Colonic mucosa (tissue), 4 donors: ENCODE measurements at regions not wholly inside any gene's neighbourhood (a gene's known extent, or its start where the extent isn't known, plus 50 kb on each side); places are given as distances from the start of the nearest gene placed in this dataset.
"Not testable (repeated sequence)": the region's sequence is repeated elsewhere in the genome, so short reads cannot be mapped to it uniquely, and the experiment has no call there.

Source experiments
- DNase-seq: peaks from one replicate; pipeline ENCODE4 v3.0.0-alpha.2; 2020
- H3K27ac ChIP-seq: fragments of 200-600 bp; one replicate; pipeline ENCODE4 v1.8.0; 2021
- H3K27me3 ChIP-seq: fragments of 200-600 bp; one replicate; pipeline ENCODE4 v1.8.0; 2021
- H3K36me3 ChIP-seq: fragments of 200-600 bp; one replicate; pipeline ENCODE4 v1.8.0; 2021
- H3K4me1 ChIP-seq: fragments of 200-600 bp; one replicate; pipeline ENCODE4 v1.8.0; 2021; ENCODE audit warnings: mild to moderate bottlenecking
- H3K4me3 ChIP-seq: fragments of 200-600 bp; one replicate; pipeline ENCODE4 v1.8.0; 2021
- H3K9ac ChIP-seq, 2 donors: one replicate each; pipeline ENCODE4 v1.7.0; 2013; ENCODE audit warnings: control low read depth in 2 of 2, low read depth in 2 of 2, low read length in 2 of 2
- H3K9me3 ChIP-seq: fragments of 200-600 bp; one replicate; pipeline ENCODE4 v1.8.0; 2021
- CTCF ChIP-seq: fragments of 200-600 bp; IDR thresholded peaks from one replicate; pipeline ENCODE4 v1.8.0; 2022; ENCODE audit warnings: antibody characterized with exemption, mild to moderate bottlenecking
- intact Hi-C: fragments of 100-400 bp; cut with DNase I; formaldehyde crosslinking; loops from one replicate; pipeline ENCODE4 v1.14.1; 2022
- donor health status: healthy.
- donor health status: DM: no; HTN: no; CAD: no.
- donor health status: DM: no; HTN: no; CAD: no.

DNA sequence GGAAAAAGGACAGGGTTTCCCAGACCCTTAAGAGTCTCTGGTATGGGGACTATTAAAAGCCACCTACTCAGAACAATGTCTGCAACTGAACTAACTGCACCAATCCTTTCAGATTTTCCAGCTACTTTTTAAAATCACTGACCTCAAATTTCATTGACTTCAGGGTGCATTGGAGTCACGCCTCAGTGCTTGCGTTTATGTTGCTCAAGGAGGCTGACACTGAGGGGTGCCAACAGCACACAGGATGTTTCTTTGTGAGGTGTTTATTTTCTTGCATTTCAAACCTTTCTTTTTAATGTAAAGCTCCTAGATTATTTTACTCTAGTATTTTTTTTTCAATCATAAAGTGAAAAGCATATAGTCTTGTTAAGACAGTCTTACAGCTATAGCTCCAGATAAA lies 402.0 kb upstream of the SLC35B3 start:
- no peak for DNase-seq
- intact Hi-C loops, result no loop called here
- Histone ChIP-seq H3K9ac (no peak overlapping the region), H3K27me3 (no peaks in the 10 kb centered on the region), H3K36me3 (no peaks in the 10 kb centered on the region), H3K4me1 (no peaks in the 10 kb centered on the region), H3K27ac (no peak overlapping the region), H3K4me3 (no peak overlapping the region), H3K9me3 (no peaks in the 10 kb centered on the region)
- TF ChIP-seq CTCF, result no peak

DNA sequence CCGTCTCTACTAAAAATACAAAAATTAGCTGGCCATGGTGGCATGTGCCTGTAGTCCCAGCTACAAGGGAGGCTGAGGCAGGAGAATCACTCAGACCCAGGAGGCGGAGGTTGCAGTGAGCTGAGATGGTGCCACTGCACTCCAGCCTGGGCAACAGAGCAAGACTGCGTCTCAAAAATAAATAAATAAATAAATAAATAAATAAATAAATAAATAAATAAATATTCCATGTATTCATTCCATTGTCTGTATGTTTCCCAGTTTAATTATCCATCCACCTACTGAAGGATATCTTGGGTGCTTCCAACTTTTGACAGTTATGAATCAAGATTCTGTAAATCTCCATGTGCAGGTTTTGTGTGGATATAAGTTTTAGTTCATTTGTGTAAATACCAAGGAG lies 397.4 kb upstream of the SLC35B3 start:
- H3K4me1 ChIP-seq, H3K27me3 ChIP-seq, H3K9me3 ChIP-seq, H3K27ac ChIP-seq, H3K9ac ChIP-seq, intact Hi-C loops, H3K36me3 ChIP-seq, DNase-seq, H3K4me3 ChIP-seq: not testable (repeated sequence)

DNA sequence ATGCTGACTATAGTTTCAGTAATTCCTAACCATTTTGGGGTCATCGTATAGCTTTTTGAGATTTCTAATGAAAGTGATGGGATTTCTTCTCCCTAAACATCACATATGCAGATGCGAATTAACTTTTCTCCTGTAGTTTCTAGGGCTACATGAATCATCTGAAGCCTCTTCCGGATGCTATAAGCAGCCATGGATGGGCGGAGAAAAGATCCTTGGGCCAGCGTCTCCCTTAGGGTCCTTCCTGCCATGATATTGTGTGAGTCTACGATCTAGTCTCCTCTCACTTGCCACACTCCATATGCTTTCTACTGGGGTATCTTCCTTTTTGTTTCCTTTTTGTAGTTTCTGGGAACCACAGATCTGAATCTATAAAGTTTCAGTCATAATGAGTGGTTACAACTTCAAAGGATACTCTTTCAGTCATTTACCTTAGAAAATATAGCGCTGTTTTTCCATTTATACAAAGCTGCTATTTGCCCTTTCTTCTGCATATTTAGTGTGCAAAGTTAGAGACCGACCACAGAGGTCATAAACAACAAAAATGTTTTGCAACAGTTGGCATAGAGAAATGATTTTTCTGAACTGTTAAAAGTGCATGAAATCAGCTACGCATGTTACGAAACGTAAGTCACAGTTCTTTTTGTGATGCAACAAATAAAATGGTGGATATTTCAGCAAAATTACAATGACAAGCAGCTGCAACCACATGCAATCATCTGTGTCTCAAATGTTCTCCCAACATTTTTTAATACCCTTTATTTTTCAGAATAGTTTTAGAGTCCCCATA lies 396.2 kb upstream of the SLC35B3 start:
- H3K36me3 ChIP-seq, result no peaks in the 10 kb centered on the region
- no peaks in the 10 kb centered on the region for H3K4me1 ChIP-seq
- H3K9ac ChIP-seq, result no peak overlapping the region
- no peak for TF ChIP-seq CTCF
- no peak overlapping the region for H3K27ac ChIP-seq
- intact Hi-C loops, result no loop called here
- no peak for DNase-seq
- H3K27me3 ChIP-seq, result no peaks in the 10 kb centered on the region
- H3K9me3 ChIP-seq, result no peaks in the 10 kb centered on the region
- H3K4me3 ChIP-seq, result no peak overlapping the region

GRCh38 chr6:8830794-8831193 lies 395.4 kb upstream of the SLC35B3 start:
- Histone ChIP-seq H3K27me3 (no peaks in the 10 kb centered on the region), H3K4me3 (no peak overlapping the region), H3K4me1 (no peaks in the 10 kb centered on the region), H3K36me3 (no peaks in the 10 kb centered on the region), H3K27ac (no peak overlapping the region), H3K9ac (no peak overlapping the region), H3K9me3 (no peaks in the 10 kb centered on the region)
- intact Hi-C loops, result no loop called here
- TF ChIP-seq CTCF, result no peak
- DNase-seq, result no peak

DNA sequence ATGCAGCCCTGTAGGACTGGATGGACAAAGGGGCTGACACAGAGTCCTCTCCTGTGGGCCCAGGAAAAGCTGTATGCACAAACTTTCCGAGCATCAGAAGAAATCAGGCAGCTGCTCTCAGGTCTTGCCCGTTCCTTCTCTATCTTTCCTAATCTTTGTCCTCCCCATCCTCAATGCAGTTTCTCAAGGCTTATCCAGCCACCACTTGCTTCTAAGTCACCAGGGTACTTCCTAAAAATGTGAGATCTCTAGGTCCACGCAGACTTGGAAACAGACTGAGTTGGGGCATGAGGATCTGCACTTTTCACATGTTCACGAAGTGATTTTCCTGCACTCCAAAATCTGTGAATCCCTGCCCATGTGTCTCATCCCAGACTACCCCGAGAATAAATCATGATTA lies 394.5 kb upstream of the SLC35B3 start:
- no peaks in the 10 kb centered on the region for H3K9me3 ChIP-seq
- intact Hi-C loops, result no loop called here
- DNase-seq, result no peak
- no peak overlapping the region for H3K4me3 ChIP-seq
- no peaks in the 10 kb centered on the region for H3K27me3 ChIP-seq
- no peak overlapping the region for H3K9ac ChIP-seq
- no peak overlapping the region for H3K27ac ChIP-seq
- no peaks in the 10 kb centered on the region for H3K4me1 ChIP-seq
- TF ChIP-seq CTCF, result no peak
- H3K36me3 ChIP-seq, result no peaks in the 10 kb centered on the region

GRCh38 chr6:8829296-8829695 lies 394.0 kb upstream of the SLC35B3 start:
- intact Hi-C loops, result no loop called here
- no peaks in the 10 kb centered on the region for H3K27me3 ChIP-seq
- no peaks in the 10 kb centered on the region for H3K9me3 ChIP-seq

More at GRCh38 chr6:8829296-8829695, 394.0 kb upstream of the SLC35B3 start:
- no peak for DNase-seq
- no peak overlapping the region for H3K27ac ChIP-seq
- no peak for TF ChIP-seq CTCF
- no peak overlapping the region for H3K4me3 ChIP-seq
- H3K36me3 ChIP-seq, result no peaks in the 10 kb centered on the region
- H3K4me1 ChIP-seq, result no peaks in the 10 kb centered on the region
- H3K9ac ChIP-seq, result no peak overlapping the region
